ENCODE measurements at regions not wholly inside any gene's neighbourhood (a gene's known extent, or its start where the extent isn't known, plus 50 kb on each side); places are given as distances from the start of the nearest gene placed in this dataset.
"Not testable (repeated sequence)": the region's sequence is repeated elsewhere in the genome, so short reads cannot be mapped to it uniquely, and the experiment has no call there.

DNA sequence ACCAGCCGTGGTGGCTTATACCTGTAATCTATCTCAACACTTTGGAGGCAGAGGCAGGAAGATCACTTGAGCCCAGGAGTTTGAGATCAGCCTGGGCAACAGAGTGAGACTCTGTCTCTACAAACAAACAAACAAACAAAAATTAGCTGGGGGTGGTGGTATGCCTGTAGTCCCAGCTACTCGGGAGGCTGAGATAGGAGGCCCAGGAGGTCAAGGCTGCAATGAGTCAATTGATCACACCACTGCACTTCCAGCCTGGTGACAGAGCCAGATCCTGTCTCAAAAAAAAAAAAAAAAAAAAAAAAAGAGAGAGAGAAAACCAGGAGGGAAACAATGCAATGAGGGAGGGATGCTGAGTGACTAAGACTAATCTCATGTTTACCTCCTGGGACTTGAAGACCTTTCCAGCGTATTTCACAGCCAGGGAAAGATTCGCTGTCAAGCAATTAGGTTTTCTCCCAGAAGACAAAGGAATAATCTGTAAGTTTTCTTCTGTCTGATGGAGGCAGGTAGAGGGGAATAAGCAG, 51.1 kb upstream of the MIER3 start:
- no peak for DNase-seq (ENCODE audit: low read depth in 4 of 4, low spot score in 2 of 4)

DNA sequence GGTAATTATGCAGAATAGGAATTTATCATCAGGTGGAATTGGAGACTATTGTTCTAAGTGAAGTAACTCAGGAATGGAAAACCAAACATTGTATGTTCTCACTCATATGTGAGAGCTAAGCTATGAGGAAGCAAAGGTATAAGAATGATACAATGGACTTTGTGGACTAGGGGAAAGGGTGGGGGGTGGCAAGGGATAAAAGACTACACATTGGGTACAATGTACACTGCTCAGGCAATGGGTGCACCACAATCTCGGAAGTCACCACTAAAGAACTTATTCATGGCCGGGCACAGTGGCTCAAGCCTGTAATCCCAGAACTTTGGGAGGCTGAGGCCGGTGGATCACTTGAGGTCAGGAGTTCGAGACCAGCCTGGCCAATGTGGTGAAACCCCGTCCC, 51.6 kb upstream of the MIER3 start:
- not testable (repeated sequence) for DNase-seq (ENCODE audit: low read depth in 4 of 4, low spot score in 2 of 4)

DNA sequence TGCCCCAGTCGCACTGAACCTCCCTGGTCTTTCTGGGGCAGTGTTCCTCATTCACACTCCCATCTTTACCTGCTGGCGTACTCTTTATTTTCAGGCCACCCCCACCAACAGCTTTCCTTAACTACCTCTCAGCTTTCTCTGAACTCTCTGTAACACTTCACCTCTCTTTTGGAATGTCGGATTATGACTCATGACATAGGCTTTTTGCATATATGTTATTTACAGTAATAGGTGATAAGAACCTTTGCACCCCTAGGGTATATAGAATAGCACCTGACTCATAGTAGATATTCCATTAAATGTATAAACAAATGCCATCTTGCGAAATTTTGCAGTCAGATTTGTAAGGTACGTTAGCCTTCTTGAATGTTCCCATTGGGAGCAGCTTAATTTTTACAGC, 52.9 kb upstream of the MIER3 start:
- peak in 1 of 4 donors; percentile 0 for DNase-seq (ENCODE audit: low read depth in 4 of 4, low spot score in 2 of 4)

DNA sequence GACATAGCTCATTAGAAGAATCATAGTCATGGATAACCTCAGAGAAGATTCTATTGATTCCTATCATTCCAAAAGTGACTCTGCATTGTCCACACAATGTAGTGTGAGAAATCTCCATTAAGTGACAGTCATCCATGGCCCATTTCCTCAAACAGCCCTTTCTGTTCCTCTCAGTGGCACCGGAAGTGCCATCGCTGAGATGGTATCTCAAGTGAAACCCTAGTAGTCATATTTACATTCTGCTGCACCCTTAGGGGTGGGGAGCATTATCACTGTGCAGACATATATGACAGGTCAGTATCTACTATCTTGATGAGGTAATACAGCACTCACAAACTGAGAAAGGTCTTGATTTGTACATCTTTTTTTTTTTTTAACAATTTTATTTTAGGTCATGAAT, 55.4 kb upstream of the MIER3 start:
- DNase-seq (ENCODE audit: low read depth in 4 of 4, low spot score in 2 of 4), result no peak

DNA sequence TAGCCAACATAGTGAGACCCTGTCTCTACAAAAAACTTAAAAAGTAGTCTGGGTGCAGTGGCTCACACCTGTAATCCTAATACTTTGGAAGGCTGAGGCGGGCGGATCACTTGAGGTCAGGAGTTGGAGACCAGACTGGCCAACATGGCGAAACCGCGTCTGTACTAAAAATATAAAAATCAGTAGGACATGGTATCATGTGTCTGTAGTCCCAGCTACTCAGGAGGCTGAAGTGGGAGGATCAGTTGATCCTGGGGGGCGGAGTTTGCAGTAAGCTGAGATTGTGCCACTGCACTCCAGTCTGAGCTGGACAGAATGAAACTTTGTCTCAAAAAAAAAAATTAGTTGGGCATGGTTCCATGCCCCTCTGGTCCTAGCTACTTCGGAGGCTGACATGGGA, 57.9 kb upstream of the MIER3 start:
- no peak for DNase-seq (ENCODE audit: low read depth in 4 of 4, low spot score in 2 of 4)

DNA sequence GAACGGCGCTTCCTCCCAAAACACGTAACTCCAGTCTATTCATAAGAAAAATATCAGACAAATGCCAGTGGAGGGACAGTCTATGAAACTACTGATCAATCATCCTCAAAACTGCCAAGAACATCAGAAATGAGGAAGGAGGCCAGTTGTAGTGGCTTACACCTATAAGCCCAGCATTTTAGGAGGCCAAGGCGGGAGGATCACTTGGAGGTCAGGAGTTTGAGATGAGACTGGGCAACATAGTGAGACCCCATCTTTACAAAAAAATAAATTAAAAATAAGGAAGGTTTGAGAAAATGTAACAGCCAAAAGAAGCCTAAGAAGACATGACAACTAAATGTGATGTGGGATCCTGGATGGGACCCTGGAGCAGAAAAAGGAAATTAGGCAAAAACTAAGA, 58.9 kb upstream of the MIER3 start:
- DNase-seq (ENCODE audit: low read depth in 4 of 4, low spot score in 2 of 4), result no peak

DNA sequence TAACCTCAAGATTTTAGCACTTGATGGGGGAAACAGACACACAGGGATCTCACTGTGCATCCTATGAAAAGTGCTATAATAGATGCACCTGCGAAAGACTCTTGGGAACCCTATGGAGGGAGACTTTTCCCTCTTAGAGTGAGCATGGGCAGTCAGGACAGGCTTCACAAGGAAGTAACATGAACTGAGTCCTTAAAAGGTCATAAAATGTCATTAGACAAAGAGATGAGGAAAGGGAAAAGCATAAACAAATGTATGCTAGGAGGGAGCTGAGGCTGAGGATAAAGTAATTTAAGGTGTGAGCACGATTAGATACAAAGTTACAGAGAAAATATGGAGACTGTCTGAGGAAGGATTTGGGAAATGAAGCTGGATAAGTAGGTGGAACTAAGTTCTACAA, 60.6 kb upstream of the MIER3 start:
- no peak for DNase-seq (ENCODE audit: low read depth in 4 of 4, low spot score in 2 of 4)

DNA sequence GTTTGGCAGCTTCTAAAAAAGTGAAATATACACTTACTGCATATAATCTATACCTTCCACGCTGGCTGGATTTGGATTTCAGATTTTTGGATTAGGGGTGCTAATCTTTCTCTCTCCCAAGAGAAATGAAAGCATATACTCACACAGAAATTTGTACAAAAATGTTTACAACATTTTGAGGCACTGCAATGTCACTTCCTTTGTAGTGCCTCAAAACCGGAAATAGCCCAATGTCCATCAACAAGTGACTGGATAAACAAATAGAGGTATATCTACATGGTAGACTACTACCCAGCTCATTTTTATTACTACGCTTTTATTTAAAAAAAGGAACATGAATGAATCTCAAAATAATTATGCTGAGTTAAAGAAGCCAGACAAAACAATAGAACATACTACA, 74.0 kb upstream of the MIER3 start:
- no peak for DNase-seq (ENCODE audit: low read depth in 4 of 4, low spot score in 2 of 4)

DNA sequence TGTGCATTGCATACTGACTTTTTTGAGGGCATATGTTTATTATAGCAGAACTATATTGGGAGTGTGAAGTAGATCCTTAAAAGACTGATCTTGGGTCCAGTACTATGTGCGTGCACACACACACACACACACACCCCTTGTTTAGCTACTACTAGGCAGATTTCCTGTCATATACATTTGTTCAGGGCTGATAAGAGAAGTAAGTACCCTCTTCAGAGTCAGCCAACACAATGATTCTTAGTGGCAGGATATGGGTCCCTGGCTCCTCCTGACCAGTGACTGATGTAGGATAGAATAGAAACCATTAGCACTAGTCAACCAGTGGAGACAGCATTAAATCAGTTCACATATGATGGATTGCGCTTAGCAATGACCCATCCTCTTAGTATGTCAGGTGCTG, 76.2 kb upstream of the MIER3 start:
- no peak for DNase-seq (ENCODE audit: low read depth in 4 of 4, low spot score in 2 of 4)

DNA sequence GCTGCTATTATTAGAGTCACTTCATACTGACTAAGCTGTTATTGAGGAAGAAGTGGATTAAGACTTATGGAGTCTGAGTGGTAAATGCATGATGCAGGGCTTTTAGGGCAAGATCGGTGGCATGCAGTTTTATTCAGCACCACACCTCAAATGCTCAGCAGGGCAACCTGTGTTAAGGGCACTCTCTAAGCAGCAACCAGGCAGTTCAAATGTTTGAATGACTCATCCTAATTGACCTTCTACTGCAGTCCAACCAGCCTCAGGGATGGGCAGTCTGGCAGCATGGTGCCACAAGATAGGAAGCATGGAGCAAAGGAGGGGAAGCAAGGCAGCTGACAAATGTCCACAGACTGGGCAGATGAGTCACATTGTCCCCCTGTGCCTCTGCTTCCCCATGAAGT, 80.2 kb upstream of the MIER3 start:
- DNase-seq (ENCODE audit: low read depth in 4 of 4, low spot score in 2 of 4), result no peak

DNA sequence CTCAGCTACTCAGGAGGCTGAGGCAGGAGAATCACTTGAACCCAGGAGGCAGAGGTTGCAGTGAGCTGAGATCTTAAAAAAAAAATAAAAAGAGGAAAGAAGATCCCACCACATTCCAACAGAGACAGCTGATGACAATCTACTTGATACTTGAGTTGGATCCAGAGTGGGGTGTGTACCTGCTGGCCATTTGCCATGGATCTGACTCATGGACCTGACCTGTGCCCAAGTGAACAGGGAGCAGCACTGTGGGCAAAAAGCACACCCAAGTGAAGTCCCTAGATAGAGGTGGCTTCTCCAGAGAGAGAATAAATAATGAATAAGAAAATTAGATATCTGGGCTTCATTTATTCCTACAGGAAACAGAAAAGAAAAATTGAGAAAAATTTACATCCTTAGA, 81.2 kb upstream of the MIER3 start:
- DNase-seq (ENCODE audit: low read depth in 4 of 4, low spot score in 2 of 4), result no peak

DNA sequence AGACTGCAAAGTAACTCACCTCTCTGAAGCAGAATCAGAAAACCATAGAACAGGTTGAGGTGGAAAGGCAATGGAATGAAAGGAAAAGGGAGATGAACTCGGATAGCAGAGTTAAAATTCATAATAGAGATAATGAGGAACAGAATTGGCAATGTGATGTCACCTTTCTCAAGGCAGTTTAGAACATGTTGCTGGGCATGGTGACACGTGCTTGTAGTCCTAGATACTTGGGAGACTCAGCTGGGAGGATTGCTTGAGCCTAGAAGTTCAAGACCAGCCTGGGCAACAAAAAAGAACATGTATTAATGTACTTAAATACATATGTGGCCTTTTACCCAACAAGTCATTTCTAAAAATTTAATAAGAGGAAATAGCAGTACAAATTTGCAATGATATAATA, 81.6 kb upstream of the MIER3 start:
- DNase-seq (ENCODE audit: low read depth in 4 of 4, low spot score in 2 of 4), result no peak

DNA sequence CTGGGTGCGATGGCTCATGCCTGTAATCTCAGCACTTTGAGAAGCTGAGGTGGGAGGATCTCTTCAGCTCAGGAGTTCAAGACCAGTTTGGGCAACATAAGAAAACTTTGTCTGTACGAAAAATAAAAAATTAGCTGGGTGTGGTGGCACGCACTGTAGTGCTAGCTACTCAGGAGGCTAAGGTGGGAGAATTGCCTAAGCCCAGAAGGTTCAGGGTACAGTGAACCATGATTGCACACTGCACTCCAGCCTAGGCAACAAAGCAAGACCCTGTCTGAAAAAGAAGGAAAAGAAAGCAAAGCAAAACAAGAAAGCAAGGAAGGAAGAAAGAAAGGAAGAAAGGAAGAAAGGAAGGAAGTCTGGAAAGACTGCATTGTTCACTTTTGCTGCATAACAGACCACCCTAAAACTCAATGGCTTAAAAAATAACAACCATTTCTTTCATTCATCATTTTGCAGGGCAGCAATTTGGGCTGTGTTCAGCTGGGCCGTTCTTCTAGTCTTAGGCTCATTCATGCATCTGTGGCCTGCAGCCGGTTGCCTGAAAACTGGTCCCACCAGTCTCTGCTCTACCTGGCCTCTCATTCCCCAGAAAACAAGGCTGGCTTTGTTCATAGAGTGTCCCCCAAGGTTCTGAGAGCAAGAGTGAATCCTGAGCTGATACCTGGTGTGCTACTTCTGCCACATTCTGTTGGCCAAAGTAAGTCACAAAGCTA, 82.4 kb upstream of the MIER3 start:
- no peak for DNase-seq (ENCODE audit: low read depth in 4 of 4, low spot score in 2 of 4)

DNA sequence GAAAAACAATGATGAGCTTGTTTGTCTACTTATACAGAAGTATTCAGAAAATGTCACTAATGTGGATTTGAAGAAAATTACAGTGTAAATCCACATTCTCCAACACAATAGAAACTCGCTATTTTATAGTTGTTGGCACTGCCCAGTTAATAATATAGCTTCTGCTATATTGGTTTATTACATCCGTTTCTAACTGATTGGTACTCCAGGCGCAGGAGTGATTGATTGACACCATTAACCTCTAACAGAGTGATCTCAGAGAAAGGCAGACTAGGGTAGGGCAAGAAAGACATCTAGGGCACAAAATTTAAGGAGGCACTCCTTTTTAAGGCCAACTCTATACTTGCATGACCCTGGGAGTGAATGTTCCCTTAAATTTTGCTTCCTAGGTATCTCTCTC, 84.0 kb upstream of the MIER3 start:
- no peak for DNase-seq (ENCODE audit: low read depth in 4 of 4, low spot score in 2 of 4)

DNA sequence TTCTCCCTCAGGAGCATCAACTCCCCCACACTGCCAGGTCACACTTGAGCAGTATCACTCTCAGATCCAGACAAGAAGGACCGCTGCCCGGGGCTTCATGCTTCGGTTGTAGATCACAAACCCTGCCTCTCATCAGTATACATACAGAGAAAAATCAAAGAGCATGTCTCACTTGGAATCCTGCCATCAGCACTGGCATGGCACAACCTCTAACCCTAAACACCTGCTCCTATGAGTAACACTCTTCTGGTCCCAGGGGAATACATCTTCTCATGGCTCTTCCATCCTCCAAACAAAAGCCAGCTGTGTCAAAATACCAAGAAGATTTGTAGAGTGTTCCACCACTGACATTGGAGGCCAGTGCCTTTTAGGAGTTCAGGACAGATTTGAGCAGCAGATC, 84.8 kb upstream of the MIER3 start:
- DNase-seq (ENCODE audit: low read depth in 4 of 4, low spot score in 2 of 4), result no peak

DNA sequence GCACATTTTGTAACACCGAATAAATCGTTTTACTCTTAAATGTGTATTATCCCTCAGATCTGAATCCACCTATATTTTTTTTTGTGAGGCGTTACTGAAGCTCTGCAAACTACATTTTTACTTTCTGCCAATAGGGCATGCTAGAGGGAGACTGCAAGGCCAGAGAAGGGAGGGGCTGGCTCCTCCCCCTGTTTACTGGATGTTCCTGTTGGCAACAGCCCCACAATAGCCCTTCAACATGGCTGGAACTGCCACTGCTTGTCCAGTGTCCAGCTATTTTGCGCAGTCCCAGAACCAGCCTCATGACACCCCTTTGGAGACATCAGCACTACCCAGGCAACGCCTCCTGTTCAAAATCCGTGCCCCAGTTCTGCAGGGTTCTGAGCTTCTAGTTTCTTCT, 85.4 kb upstream of the MIER3 start:
- no peak for DNase-seq (ENCODE audit: low read depth in 4 of 4, low spot score in 2 of 4)

DNA sequence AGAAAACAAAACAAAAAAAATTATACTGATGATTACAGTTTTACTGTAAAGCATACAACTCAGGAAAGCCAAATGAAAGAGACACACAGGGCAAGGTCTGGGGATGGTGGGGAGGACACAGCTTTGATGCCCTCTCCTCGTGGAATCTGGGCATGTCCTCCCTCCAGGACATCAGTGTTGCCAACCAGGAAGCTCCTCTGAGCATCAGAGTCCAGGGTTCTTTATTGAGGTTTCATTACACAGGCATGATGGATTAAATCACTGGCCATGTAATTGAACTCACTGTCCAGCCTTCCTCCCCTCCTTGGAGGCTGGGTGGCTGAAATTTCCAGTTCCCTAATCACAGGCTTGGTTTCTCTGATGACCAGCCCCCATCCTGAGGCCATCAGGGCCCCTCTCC, 89.6 kb upstream of the MIER3 start:
- no peak for DNase-seq (ENCODE audit: low read depth in 4 of 4, low spot score in 2 of 4)

DNA sequence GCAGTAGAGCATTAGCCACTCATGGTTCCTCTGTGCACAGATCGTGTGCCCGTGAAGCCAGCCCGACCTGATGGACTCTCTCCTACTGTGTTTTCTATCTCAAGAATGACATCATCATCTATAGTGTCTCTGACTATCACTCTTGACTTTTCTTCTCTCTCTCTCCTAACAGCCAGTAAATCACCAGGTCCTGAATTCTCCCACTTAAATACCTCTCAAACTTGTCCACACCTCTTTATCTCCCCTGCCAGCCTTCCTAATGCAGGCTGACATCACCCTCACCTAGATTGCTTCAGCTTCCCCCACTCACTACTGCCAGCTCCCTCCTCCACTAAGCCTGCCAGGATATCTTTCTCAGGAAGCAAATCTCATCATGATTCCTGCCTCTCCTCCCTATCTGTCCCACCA, 90.6 kb upstream of the MIER3 start:
- DNase-seq (ENCODE audit: low read depth in 4 of 4, low spot score in 2 of 4), result no peak

DNA sequence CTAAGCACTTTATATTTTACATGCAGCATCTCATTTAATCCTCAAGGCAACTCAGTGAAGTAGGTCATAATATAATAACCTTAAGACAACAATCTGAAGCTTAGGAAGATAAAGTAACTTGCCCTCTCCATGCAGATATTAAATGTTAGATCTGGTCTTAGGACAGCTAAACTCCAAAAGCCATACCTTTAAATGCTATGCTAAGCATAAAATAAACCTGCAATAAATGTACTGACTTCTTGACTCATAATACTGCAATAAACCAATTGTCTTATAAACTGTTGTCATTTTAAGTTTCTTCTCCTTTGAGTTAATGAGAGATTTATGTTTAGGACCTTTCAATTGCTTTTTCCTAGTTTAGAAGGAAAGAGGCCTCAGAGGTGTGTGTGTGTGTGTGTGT, 102.2 kb upstream of the MIER3 start:
- no peak for DNase-seq (ENCODE audit: low read depth in 4 of 4, low spot score in 2 of 4)

DNA sequence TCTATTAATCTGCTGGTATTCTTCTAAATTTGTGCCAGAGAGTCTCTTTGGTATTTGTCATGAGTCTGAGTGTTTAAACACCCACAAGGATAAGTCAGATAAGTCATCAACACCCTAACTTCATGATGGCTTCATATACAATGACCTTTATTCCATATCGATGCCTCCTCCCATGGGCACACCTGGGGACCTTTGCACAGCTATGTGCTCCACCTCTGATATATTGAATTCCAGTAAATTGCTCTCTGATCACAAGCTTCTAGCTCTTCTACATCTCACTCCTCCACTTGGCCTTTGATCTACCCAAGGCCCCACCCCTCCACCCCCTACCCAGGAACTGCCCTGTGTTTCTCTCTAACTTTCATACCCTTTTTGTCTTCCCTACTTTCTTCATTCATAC, 102.7 kb upstream of the MIER3 start:
- DNase-seq (ENCODE audit: low read depth in 4 of 4, low spot score in 2 of 4), result no peak

DNA sequence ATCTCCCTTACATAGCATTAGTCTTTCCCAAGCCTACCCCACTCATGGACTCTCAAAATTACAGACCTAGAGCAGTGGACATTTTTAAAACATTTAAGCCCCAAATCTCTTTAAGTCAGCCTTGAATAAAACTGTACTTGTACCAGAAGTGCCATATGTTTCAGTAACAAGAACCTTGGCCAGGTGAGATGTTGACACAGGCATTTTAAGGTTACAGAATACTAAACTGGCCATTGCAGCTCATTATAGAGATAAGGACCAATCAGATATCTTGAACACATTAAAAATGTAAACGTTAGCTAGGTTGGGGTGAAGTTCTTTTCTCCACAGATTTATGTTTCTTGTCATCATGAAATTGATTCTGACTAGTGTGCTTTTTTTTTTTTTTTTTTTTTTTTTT, 103.8 kb upstream of the MIER3 start:
- DNase-seq (ENCODE audit: low read depth in 4 of 4, low spot score in 2 of 4), result no peak

DNA sequence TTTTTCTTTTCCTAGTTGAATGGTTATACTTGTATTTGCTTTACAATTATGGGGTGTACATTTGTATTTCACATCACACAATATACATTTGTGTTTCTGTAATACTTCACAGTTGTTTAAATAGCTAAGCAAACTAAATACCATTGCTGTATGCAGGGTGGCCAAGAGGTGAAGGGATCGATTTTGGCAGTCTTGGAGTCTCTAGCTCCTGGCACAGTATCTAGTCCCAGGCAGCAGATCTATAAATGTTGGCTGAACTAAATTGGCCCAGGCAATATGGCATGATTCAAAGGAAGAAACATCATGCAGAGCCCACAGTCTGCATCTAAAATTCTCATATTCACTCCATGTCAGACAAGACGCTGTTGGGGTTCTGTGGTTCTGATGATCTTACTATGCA, 110.1 kb upstream of the GPBP1 start:
- no peak for DNase-seq (ENCODE audit: low read depth in 4 of 4, low spot score in 2 of 4)

All from left renal cortex interstitium (tissue), 4 donors.